Thyroid gland (tissue), 4 donors: ENCODE measurements at regions not wholly inside any gene's neighbourhood (a gene's known extent, or its start where the extent isn't known, plus 50 kb on each side); places are given as distances from the start of the nearest gene placed in this dataset.

ENCODE experiments used
- POLR2A ChIP-seq, 2 donors: fragments of 450-650 bp; IDR thresholded peaks; one replicate each; pipeline ENCODE4 v1.6.1; 2017; ENCODE audit warnings: antibody characterized with exemption in 2 of 2, mild to moderate bottlenecking in 2 of 2, moderate library complexity in 1 of 2
- TF ChIP-seq, protein P1 (sequence below), 6 experiments: fragments of 200-600 bp in 3 of 6; fragments of 450-650 bp in 3 of 6; sonication (generic) in 3 of 6; IDR thresholded peaks; one replicate each; pipeline ENCODE4 v1.5.1; 2016 to 2019; ENCODE audit warnings: antibody characterized with exemption in 6 of 6, mild to moderate bottlenecking in 2 of 6, inconsistent platforms in 1 of 6, moderate library complexity in 1 of 6

DNA sequence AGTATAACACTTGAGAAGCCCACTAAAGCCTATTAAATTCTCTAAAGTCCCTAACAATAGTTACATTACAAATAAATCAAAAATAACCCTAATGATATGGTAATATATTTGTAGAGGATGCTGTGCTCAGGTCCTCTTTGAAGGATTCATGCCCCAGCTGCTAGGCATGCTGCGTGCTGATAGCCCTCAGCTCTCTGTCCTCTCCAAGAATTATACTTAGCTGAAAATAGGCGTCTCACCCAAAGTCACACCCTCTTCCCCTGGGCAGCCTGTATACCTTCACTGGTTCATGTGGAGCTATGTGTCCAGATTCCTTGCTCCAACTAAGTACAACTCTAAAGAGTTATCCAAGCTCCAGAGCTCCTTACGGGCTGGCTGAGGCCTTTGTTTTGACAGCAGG is 312.5 kb upstream of the ZNF385D start:
- TF ChIP-seq, protein P1, sequence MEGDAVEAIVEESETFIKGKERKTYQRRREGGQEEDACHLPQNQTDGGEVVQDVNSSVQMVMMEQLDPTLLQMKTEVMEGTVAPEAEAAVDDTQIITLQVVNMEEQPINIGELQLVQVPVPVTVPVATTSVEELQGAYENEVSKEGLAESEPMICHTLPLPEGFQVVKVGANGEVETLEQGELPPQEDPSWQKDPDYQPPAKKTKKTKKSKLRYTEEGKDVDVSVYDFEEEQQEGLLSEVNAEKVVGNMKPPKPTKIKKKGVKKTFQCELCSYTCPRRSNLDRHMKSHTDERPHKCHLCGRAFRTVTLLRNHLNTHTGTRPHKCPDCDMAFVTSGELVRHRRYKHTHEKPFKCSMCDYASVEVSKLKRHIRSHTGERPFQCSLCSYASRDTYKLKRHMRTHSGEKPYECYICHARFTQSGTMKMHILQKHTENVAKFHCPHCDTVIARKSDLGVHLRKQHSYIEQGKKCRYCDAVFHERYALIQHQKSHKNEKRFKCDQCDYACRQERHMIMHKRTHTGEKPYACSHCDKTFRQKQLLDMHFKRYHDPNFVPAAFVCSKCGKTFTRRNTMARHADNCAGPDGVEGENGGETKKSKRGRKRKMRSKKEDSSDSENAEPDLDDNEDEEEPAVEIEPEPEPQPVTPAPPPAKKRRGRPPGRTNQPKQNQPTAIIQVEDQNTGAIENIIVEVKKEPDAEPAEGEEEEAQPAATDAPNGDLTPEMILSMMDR (IDR thresholded peaks at IDR 0.05): no peak
- no peak for TF ChIP-seq POLR2A (IDR thresholded peaks at IDR 0.05)
